Cerebellar cortex (tissue), 1 donor: ENCODE measurements at regions not wholly inside any gene's neighbourhood (a gene's known extent, or its start where the extent isn't known, plus 50 kb on each side); places are given as distances from the start of the nearest gene placed in this dataset.
"Not testable (repeated sequence)": the region's sequence is repeated elsewhere in the genome, so short reads cannot be mapped to it uniquely, and the experiment has no call there.

ENCODE experiments used
- DNase-seq: peaks from one replicate; pipeline ENCODE4 v3.0.0-alpha.2; 2015; ENCODE audit warnings: low spot score

- DNase-seq = no peak
Observed at GRCh38 chr5:171542525-171543140, 123.2 kb downstream of the FGF18 start.

- no peak for DNase-seq
Observed at GRCh38 chr5:171543148-171543815, 123.8 kb downstream of the FGF18 start.

- DNase-seq = no peak
Observed at GRCh38 chr5:171544913-171545765, 125.7 kb downstream of the FGF18 start.

- DNase-seq = no peak
Observed at GRCh38 chr5:171549274-171549673, 129.8 kb downstream of the FGF18 start.

GRCh38 chr5:171553817-171554216 is 134.4 kb downstream of the FGF18 start:
- DNase-seq = not testable (repeated sequence)

GRCh38 chr5:171555160-171555559 is 135.7 kb downstream of the FGF18 start:
- DNase-seq = no peak

- DNase-seq = no peak
Observed at GRCh38 chr5:171562822-171563221, 143.4 kb downstream of the FGF18 start.

GRCh38 chr5:171568389-171568788 is 148.9 kb downstream of the FGF18 start:
- no peak for DNase-seq

- DNase-seq = no peak
Observed at GRCh38 chr5:171569065-171569712, 149.7 kb downstream of the FGF18 start.

- no peak for DNase-seq
Observed at GRCh38 chr5:171570244-171570825, 150.9 kb downstream of the FGF18 start.

GRCh38 chr5:171571663-171572062 is 152.2 kb downstream of the FGF18 start:
- no peak for DNase-seq

GRCh38 chr5:171573021-171573420 is 153.6 kb downstream of the FGF18 start:
- no peak for DNase-seq

GRCh38 chr5:171573451-171574225 is 154.2 kb downstream of the FGF18 start:
- no peak for DNase-seq

GRCh38 chr5:171574376-171574775 is 154.9 kb downstream of the FGF18 start:
- DNase-seq = no peak

GRCh38 chr5:171575386-171575785 is 155.9 kb downstream of the FGF18 start:
- no peak for DNase-seq

- no peak for DNase-seq
Observed at GRCh38 chr5:171575808-171576207, 156.4 kb downstream of the FGF18 start.

- no peak for DNase-seq
Observed at GRCh38 chr5:171577042-171577758, 157.8 kb downstream of the FGF18 start.

- DNase-seq = no peak
Observed at GRCh38 chr5:171578049-171578828, 158.8 kb downstream of the FGF18 start.

GRCh38 chr5:171578829-171579491 is 159.5 kb downstream of the FGF18 start:
- no peak for DNase-seq
